ENCODE measurements at regions not wholly inside any gene's neighbourhood (a gene's known extent, or its start where the extent isn't known, plus 50 kb on each side); places are given as distances from the start of the nearest gene placed in this dataset.

DNA sequence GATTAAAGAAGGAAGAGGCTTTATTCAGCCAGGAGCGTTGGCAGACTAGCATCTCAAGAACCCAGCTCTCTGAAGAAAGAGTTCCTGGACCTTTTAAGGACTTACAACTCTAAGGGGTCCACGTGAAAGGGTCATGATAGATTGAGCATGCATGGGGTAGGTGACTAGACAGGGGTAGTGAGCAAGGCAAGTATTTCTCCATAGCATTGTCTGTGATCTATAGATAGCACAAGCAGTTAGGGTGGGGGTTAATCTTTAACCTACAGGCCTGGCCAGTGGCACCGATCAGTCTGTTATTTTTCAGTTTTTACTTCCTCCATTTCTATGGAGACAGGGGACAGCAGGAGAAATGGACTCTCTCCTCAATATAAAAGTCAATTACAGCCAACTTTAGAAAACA, 983.7 kb downstream of the SLITRK1 start:
- TF ChIP-seq, protein P1, sequence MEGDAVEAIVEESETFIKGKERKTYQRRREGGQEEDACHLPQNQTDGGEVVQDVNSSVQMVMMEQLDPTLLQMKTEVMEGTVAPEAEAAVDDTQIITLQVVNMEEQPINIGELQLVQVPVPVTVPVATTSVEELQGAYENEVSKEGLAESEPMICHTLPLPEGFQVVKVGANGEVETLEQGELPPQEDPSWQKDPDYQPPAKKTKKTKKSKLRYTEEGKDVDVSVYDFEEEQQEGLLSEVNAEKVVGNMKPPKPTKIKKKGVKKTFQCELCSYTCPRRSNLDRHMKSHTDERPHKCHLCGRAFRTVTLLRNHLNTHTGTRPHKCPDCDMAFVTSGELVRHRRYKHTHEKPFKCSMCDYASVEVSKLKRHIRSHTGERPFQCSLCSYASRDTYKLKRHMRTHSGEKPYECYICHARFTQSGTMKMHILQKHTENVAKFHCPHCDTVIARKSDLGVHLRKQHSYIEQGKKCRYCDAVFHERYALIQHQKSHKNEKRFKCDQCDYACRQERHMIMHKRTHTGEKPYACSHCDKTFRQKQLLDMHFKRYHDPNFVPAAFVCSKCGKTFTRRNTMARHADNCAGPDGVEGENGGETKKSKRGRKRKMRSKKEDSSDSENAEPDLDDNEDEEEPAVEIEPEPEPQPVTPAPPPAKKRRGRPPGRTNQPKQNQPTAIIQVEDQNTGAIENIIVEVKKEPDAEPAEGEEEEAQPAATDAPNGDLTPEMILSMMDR (conservative IDR thresholded peaks at IDR 0.05) = no peak
- TF ChIP-seq ZFX (IDR thresholded peaks at IDR 0.05) = no peak
